ENCODE measurements at regions not wholly inside any gene's neighbourhood (a gene's known extent, or its start where the extent isn't known, plus 50 kb on each side); places are given as distances from the start of the nearest gene placed in this dataset.
"Not testable (repeated sequence)": the region's sequence is repeated elsewhere in the genome, so short reads cannot be mapped to it uniquely, and the experiment has no call there.

DNA sequence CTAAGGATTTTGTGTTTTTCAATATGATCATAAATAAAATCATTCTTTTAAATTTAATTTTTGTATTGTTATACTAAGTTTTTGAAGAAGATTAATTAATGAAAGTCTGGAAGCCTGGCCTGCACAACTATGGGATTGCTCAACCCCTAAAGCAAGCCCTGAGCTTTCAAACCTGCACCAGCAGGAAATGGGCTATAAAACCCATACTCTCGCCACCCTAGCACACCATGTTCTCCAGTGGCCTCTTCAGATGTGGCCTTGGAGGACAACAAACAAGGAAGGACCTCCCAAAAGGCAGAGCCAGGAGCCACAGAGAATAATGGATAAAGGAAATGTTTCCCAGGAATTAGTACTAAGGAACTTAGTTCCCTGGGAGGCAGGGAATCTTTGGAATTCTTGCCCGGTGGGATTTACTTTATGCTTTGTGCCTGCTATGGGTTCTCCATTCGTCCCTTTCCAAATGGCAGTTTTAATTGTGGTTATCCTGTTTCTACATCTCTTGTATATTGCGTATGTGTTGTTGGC lies 212.5 kb downstream of the ZFP36L2 start:
- no peak for DNase-seq (ENCODE audit: low read depth)

DNA sequence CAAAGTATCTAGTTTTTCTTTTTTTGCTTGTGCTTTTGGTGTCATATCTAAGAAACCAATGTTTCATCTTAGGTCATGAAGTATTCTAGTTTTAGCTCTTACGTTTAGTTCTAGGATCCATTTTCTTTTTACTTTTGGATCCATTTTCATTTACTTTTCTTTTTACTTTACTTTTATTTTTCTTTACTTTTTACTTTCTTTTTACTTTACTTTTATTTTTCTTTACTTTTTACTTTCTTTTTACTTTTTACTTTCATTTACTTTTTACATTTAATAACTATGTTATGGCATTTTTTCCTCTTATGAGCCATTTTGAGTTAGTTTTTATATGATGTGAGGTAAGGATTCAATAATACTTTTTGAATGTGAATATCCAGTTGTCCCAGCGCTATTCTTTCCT lies 213.4 kb downstream of the ZFP36L2 start:
- DNase-seq (ENCODE audit: low read depth) = no peak

DNA sequence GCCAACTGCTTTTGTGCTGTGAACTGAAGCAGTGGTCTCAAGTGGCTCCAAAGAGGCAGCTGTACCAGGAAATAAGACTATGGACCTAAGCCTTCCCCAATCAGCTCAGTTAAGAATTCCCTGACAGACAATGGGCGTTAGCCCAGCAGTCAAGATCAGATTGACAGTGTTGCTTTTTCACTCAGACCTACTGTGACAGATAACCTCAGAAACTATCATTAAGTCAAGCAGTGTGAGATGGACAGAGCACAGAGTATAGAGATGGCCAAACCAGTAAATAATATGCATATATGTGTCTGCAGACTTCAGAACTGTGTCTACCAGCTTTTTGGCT lies 215.3 kb downstream of the ZFP36L2 start:
- no peak for DNase-seq (ENCODE audit: low read depth)

DNA sequence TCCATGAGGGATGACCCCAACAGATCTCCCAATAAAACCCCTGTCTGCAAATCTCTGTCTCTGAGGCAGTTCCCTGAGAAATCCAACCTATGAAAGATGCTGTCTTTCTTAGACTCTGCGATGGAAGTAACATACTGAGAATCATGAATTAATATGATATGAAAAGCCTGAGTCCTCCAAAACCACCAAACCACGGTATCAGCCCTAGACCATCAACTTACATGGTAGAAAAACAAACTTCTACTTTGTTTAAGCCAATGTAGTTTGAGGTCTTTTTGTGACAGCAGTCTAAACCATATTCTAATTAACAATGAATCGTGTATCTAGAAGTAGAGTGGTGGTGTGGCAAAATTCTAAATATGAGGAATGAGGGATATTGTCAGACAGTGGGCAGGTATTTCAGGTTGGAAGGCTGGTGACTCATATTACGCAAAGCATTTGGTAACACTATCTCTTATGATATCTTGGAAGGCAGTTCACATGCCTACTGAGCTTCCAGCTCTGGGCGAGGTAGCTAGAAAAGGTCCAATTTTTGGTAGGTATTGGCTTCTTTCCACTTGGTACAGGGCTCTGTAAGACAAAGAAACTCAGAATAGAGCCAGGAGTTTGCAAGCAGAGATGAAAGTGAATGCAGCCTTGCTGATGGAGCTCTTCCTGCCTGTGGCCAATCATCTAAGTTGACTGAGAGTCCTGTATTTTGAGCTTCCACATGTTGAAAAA lies 215.8 kb downstream of the ZFP36L2 start:
- DNase-seq (ENCODE audit: low read depth) = no peak

DNA sequence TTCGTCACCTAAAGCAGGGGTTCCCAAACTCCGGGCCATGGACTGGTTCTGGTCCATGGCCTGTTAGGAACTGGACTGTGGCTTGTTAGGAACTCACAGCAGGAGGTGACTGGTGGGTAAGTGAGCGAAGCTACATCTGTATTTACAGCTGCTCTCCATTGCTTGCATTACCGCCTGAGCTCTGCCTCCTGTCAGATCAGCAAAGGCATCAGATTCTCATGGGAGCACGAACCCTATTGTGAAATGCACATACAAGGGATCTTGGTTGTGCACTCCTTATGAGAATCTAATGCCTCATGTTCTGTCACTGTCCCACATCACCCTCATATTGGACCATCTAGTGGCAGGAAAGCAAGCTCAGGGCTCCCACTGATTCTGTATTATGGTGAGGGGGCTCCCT lies 217.0 kb downstream of the ZFP36L2 start:
- no peak for DNase-seq (ENCODE audit: low read depth)

DNA sequence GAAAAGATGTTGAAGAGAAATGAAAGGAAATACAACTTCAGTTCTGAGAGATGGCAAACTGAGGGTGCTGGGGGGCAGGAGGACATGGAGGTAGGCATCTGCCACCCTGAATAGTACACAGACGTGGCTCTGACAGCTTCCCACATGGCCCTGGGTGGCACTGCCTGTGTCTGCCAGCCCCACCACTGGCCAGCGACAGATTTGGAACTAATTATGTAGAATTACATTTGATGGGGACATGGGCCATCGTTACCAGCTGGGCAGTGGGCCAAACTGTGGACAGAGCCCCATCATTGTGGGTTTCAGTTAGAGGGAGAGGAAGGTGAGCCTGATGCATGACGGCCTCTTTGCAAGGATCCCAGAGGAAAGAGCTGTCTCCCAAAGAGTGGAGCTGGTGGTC lies 216.0 kb upstream of the HAAO start:
- no peak for DNase-seq (ENCODE audit: low read depth)

DNA sequence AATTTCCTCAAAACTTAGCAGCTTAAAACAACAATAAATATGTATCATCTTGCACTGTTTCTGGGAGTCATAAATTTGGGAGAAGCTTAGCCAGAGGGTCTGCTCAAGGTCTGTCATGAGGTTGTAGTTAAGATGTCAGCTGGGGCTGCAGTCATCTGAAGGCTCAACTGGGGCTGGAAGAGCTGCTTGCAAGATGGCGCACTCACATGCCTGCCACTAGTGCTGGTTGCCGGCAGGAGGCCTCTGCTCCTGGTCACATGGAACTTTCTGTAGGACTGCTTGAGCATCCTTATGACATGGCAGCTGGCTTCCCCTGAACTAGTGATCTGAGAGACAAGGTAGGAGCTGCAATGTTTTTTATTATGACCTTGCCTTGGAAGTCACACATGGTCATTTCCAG lies 215.5 kb upstream of the HAAO start:
- DNase-seq (ENCODE audit: low read depth) = no peak

DNA sequence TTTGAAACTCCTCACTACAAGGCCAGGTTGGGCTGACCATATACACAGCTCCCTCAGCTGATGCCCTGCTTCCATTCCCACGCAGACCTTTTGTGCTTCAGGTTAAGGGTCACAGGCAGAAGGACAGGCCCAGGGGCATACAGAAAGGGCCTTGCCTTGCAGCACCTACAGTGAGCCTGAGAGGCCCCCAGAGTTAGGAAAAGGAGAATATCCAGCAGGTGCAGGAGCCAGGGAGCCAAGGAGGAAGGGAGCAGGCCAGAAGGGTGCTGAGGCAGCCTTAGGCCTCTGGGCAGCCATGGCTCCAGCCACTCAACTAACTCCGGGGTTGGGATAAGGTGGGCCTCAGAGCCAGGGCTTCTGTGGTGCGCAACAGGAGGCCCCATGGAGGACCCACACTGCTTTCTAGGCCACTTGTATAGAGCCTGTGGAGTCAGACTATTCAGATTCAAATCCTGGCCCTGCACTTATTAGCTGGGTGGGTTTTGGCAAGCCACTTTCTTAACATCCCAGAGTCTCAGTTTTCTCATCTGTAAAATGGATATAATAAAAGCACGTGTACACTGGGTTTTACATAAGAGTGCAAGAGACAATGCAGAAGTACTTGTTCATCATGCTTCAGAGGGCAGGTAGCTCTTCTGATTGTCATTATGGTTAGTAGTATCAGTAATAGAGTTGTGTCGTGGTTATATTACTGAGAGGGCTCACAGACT lies 214.6 kb upstream of the HAAO start:
- no peak for DNase-seq (ENCODE audit: low read depth)

DNA sequence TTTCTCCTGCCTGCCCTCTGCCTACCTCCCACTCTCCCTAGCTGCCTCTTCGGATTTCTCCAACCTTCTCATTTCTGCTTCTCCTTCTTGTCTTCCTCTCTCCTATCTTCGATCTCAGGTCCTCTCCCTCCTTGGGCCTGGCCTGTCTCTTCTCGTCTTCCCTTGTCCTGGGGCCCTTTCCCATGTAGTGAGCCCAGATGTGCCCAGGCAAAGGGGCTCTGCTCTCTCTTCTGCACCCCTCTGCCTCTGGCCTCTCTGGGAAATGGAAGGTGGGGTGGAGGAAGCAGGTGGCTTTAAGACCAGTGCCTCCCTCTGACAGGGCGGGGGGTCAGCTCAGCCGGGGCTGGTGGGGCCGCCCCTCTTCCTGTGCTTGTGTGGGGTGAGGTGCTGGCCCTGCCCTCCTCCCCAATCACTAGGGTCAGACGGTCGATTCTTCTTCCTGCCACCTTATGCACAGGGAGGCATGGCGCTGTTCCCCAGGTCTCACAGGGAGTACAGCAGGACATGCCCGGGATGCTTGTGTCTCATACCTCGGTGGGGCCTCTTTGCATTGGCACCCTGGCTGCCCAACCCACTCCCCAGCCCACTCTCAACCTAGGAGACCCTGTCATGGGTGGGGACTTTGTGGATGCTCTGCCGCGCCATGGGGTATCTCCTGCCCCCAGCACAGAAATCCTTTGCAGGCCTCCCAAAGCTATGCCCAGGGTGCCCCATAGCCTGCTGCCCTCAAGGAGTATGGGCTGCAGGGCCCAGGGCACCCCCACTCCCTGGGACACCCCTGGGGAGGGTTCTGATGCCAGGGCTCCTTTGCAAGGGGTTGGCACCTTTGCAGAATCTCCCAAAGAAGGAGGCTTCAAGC lies 213.8 kb upstream of the HAAO start:
- no peak for DNase-seq (ENCODE audit: low read depth)

DNA sequence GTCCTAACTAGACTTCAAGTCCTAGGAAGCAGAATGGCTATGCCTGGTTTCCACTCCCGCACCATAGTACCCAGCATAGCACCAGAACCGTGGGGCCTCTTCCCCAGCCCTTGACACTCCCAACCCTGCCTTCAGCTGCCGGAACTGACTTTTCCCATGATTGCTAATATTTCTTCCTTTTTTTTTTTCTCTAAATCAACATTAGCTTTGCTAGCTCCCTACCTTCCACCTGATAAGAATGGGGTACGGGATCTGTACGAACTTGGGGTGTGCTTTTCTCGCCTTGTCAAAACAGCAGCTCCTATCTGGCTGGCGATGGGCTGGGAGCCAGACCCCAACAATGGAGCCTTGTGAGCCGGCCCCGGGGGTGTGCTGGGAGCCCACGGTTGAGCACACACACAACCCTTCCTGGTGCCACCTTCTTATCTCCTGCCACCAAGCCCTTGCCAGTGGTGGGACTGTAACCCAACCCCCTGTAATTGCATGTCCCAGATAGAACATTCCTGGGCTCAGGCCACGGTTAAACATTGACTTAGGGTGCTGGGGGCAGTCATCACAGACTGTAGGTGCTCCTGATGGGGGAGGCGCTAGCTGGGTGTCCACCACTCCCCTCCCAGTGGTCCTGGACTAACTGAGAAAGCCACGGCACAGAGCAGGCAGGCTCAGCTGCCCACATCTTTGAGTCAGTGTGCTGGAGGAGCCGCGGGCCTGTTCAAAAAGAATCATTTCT lies 213.0 kb upstream of the HAAO start:
- no peak for DNase-seq (ENCODE audit: low read depth)

DNA sequence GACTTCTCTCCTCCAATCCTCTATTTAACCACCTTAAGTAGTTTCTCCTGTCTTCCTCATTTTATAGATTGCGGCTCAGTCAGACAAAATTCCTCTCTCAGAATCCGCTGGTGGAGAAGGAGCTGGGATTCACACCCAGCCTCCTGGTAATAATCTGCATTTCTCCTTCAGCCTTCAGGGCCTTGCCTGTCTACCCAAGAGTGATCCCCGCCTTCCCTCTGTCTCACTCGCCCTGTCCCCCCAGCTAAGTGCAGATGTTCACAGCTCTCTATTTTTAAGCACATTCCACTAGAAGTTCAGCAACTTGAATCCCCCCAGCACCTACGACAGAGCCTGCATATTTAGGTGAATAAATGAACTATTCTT lies 212.5 kb upstream of the HAAO start:
- no peak for DNase-seq (ENCODE audit: low read depth)

DNA sequence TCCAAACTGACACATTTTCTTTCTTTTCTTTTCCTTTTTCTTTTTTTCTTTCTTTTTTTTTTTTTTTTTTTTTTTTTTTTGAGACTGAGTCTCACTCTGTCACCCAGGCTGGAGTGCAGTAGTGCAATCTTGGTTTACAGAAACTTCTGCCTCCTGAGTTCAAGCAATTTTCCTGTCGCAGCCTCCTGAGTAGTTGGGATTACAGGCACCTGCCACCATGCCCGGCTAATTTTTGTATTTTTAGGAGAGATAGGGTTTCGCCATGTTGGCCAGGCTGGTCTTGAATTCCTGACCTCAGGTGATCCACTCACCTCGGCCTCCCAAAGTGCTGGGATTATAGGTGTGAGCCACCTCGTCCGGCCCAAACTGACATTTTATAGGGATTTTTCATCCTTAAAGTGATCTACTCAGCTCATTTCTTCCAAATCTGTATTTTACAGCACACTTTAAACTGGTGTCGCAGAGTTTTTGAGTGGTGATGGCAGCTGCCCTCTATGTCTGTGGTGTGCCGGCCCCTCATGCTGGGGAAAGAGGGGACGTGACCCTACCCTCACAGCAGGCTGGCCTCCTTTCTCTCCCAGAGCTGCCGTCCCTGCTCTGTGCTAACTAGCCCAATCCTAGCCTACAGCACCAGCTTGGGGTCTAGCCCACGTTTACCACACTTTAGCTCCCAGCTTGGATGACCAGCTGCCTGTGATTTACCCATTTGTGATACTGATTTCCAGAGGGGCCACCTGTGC lies 211.9 kb upstream of the HAAO start:
- DNase-seq (ENCODE audit: low read depth) = not testable (repeated sequence)

DNA sequence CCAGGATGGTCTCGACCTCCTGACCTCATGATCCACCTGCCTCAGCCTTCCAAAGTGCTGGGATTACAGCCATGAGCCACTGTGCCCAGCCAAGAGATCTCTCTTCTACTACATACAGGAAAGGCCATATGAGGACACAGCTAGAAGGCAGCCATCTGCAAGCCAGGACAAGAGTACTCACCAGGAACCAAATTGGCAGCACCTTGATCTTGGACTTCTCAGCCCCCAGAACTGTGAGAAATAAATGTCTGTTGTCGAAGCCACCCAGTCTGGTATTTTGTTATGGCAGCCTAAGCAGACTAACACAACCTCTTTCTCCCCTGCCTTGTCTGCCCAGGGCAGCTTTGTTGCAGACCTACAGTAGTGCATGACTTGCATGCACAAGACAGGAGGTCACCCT lies 211.3 kb upstream of the HAAO start:
- DNase-seq (ENCODE audit: low read depth) = no peak

DNA sequence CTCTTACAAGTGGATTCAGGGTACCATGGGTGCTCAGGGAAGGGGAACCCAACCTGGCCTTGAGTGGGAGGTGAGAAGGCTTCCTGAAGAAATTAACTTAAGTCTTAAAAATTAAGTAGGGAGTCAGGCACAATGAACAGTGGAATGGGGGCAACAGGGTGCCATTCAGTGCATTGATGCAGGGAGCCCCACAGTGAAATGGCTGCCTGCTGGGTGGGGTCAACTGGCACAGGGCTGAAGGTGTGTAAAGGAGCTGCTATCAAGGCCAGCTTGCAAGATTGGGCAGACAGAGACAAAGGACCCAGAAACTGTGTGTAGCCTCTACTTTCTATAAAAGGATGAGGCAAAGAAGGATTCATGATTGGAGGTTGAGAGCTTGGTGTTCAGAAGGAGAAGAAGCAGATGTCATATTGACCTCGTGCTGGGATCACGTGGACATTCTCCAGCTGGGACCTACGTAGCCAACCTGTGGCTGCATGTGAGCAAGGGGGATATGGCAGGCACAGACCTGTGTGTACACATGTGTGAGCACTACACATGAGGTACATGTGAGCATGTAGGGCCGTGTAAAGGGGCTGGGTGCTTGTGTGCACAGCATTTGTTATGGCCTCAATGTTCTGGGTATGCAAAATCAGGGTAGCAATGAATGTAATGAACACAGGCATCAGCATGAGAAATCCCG lies 209.5 kb upstream of the HAAO start:
- DNase-seq (ENCODE audit: low read depth) = no peak

DNA sequence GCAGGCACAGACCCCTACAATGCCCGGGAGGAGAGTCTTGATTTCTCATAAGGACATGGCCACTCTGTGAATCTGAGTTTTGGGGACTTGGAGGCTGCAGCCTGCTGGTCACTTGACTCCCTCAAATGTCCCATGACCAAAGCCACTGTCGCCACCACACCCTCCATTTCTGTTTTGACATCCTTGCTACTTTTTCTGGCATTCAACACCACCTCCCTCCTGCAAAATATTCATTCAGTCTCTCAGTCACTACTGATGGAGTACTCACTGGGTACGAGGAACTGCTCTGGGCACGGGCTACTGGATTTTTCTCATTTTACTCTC lies 208.6 kb upstream of the HAAO start:
- DNase-seq (ENCODE audit: low read depth) = no peak

DNA sequence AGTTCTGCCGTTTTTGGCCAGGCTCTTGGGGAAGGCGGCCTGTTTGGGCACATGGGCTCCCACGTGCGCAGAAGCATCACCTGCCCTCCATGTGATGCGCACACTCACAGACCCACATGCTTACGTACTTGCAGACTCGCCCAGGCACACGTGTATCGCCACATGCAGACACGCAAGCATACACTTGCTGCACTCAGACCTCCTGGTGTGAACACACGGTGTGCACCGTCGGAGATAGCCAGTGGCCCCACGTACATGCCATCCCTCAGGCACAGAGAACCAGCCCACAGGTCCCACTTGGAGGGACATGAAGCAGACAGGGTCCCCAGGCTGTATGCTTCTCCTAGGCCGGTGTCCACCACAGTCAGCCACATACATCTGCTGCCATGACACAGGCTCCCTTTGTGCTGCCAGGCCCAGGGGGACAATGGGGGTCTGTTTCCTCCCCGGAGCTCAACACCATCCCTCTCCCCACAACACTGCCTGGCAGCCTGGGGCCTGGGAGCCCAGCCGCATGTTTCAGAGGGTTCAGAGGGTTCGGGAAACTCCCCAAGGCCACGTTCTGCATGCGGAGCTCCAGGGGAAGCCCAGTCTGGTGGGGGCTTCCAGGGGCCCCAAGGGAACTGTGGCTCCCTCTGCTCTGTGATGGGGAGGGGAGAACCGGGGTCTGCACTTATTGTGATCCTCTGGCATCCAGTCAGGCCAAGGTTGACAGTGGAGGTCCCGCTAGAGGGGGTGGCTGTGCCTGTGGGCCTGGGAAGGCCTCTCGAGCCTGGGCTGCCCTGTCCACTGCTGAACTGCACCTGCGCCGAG lies 208.1 kb upstream of the HAAO start:
- DNase-seq (ENCODE audit: low read depth) = no peak

DNA sequence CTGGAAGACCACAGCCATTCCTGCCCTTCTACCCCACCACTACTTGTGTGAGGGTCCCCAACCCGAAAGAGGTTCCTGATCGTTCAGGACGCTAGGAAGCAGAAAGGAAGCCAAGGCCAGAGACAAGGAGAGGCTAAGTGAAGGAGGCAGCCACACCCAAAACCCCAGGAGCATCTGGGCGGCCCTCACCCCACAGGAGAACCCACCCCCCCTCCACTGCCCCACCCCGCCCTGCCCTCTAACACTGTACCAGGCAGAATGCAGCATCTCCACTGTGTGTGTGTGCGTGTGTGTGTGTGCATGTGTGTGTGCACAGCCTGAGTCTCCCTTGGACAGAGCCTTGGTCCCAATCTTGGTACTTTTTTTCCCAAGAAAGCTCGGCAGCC lies 207.5 kb upstream of the HAAO start:
- no peak for DNase-seq (ENCODE audit: low read depth)

DNA sequence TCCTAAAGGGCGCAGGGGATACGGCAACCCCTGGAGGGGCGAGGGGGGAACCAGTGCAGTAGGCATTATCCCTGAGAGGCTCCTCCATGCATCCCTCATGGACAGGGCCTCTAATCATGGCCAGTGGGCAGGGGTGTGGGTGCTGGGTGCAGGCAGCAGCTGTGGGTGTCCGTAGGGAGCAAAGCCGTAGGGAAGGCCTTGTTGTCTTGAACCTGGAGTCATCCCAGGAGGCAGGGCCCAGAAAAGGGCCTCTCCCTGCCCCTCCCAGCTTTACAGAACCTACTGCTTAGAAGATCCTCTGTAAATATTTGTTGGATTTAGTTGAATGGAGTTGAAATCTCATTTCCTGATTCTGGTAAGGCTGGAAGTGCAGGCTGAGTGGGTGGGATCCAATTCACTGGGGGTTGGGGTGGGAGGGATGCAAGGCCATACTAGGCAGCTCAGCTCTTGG lies 207.0 kb upstream of the HAAO start:
- DNase-seq (ENCODE audit: low read depth) = no peak

DNA sequence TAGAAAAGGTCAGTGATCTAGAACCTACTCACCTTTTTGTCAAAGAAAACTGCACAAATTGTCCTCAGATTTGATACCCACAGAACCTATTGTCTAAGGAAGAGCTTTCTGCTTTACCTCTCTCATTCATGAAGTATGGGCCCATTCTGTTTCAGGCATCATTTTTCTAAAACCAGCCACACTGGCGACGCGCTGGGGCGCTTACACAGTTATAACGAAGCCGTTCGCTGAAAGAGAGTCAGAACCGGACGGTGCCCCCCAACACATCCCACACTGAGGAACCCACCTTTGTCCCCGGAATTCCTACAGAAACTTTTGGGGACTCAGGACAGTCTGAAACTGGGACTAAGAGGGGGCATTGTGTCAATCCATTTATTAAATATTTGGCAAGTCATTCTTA lies 206.3 kb upstream of the HAAO start:
- DNase-seq (ENCODE audit: low read depth) = no peak

DNA sequence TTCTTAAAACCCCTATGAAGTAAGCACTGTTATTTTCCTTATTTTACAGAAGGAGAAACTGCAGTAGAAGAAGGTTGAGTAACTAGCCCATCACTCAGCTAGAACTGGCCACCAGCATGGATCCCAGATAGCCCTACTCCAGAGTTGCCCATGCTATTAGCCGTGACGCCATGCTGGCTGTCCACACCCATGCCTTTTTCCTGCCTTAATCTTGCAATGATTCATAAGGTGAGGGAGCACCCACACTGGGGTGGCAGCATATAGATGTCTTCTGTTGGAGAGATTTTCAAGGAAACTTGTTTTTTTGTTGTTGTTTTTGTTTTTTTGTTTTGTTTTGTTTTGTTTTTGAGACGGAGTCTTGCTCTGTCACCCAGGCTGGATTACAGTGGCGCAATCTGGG lies 204.1 kb upstream of the HAAO start:
- no peak for DNase-seq (ENCODE audit: low read depth)

Data from fibroblast of the conjunctiva (primary cell).